ENCODE measurements at regions not wholly inside any gene's neighbourhood (a gene's known extent, or its start where the extent isn't known, plus 50 kb on each side); places are given as distances from the start of the nearest gene placed in this dataset.
A peak's percentile ranks its signal among the peaks of the same experiment; 100 is the strongest.

GRCh38 chr9:19732441-19732951 is 56.3 kb downstream of the SLC24A2 start:
- TF ChIP-seq, protein P1, sequence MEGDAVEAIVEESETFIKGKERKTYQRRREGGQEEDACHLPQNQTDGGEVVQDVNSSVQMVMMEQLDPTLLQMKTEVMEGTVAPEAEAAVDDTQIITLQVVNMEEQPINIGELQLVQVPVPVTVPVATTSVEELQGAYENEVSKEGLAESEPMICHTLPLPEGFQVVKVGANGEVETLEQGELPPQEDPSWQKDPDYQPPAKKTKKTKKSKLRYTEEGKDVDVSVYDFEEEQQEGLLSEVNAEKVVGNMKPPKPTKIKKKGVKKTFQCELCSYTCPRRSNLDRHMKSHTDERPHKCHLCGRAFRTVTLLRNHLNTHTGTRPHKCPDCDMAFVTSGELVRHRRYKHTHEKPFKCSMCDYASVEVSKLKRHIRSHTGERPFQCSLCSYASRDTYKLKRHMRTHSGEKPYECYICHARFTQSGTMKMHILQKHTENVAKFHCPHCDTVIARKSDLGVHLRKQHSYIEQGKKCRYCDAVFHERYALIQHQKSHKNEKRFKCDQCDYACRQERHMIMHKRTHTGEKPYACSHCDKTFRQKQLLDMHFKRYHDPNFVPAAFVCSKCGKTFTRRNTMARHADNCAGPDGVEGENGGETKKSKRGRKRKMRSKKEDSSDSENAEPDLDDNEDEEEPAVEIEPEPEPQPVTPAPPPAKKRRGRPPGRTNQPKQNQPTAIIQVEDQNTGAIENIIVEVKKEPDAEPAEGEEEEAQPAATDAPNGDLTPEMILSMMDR (IDR thresholded peaks at IDR 0.05; ENCODE audit: insufficient read depth, low read depth, low read length, missing control alignments), result no peak
- H3K4me3 ChIP-seq (ENCODE audit: low read depth, low read length), result no peak overlapping the region
- no peak for DNase-seq (ENCODE audit: low read depth)

DNA sequence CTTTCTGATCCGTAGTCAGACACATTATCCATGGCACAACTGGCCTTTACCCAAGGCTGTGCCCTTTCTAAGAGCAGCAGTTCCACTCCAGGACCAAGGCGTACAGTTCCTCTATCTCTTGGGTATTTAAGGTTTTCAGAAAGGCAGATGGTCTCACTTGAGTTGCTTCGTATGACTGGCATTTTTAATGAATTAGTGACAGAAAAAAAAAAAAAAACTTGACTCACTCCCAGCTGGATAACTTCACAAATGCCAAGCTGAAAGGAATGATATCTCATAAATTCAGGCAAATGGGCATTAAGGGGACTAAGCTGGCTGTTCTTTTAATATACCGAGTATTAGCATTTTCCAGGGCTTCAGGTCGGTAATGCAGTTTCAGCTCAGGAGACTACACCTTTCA is 60.7 kb downstream of the SLC24A2 start:
- DNase-seq (ENCODE audit: low read depth), result no peak
- H3K4me3 ChIP-seq (ENCODE audit: low read depth, low read length), result no peak overlapping the region
- TF ChIP-seq, protein P1 (IDR thresholded peaks at IDR 0.05; ENCODE audit: insufficient read depth, low read depth, low read length, missing control alignments), result no peak

- TF ChIP-seq, protein P1 (IDR thresholded peaks at IDR 0.05; ENCODE audit: insufficient read depth, low read depth, low read length, missing control alignments), result no peak
- no peak overlapping the region for H3K4me3 ChIP-seq (ENCODE audit: low read depth, low read length)
- no peak for DNase-seq (ENCODE audit: low read depth)
These were observed 62.9 kb downstream of the SLC24A2 start for GRCh38 chr9:19725970-19726369.

DNA sequence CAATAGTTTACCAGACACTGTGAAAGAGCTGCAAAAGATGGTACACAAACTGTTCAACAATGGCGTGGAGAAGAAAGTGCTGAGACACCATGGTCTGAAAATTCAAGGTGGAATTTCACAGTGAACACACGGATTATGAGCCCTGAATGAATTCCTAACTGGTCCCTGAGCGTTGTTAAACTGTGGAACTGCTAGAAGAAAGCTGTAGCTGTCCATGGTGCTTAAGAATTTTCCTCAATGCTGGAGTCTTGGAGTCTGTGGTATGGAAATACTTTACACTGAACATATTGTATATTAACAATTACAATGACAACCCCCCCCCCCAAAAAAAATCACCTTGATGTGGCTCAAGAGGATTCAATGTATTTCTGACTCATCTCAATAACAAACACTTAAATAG is 68.5 kb downstream of the SLC24A2 start:
- TF ChIP-seq, protein P1 (IDR thresholded peaks at IDR 0.05; ENCODE audit: insufficient read depth, low read depth, low read length, missing control alignments), result no peak
- peak; percentile 9 for DNase-seq (ENCODE audit: low read depth)
- H3K4me3 ChIP-seq (ENCODE audit: low read depth, low read length), result no peak overlapping the region

- DNase-seq (ENCODE audit: low read depth), result no peak
- H3K4me3 ChIP-seq (ENCODE audit: low read depth, low read length), result no peak overlapping the region
- TF ChIP-seq, protein P1 (IDR thresholded peaks at IDR 0.05; ENCODE audit: insufficient read depth, low read depth, low read length, missing control alignments), result no peak
These were observed 85.1 kb downstream of the SLC24A2 start for GRCh38 chr9:19703702-19704101.

DNA sequence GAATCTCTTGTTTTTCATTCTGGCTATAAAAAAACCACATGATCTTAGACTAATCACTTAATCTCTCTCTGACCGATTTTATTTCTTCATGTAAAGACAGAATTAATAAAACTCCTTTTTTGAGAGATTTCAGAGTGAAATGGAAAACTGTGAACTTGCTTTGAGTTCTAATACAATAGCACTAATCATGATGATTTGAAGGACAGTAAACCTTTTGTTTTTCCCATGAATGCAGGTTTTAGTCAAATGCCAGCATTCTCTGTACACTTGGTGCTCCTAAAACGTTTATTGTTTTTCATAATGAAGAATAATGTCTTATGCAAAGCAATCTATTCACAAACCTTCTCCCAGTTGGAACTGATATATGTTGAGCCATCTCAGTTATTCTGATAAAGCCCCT is 86.8 kb downstream of the SLC24A2 start:
- H3K4me3 ChIP-seq (ENCODE audit: low read depth, low read length), result no peak overlapping the region
- TF ChIP-seq, protein P1 (IDR thresholded peaks at IDR 0.05; ENCODE audit: insufficient read depth, low read depth, low read length, missing control alignments), result no peak
- DNase-seq (ENCODE audit: low read depth), result no peak

DNA sequence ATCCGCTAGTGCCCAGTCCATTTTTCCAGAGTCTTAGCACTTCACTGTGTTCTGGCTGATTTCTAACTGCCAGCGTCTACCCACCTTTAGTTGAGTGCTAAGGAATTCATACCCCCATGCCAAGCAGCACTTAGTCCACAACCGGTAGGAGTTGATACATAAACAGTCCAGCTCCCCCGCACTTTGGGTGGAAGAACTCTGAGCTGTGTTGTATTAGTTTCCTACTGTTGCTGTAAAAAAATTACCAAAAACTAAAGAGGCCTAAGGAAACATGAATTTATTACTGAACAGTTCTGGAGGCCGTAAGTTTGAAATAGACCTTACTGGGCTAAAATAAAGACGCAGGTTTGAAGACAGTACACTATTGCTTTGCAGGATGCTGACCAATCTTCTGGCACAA is 87.6 kb downstream of the SLC24A2 start:
- TF ChIP-seq, protein P1 (IDR thresholded peaks at IDR 0.05; ENCODE audit: insufficient read depth, low read depth, low read length, missing control alignments), result no peak
- H3K4me3 ChIP-seq (ENCODE audit: low read depth, low read length), result no peak overlapping the region
- DNase-seq (ENCODE audit: low read depth), result no peak

Data from GM12865 (cell line).